Astrocyte (in vitro differentiated cells and primary cell): ENCODE measurements at regions not wholly inside any gene's neighbourhood (a gene's known extent, or its start where the extent isn't known, plus 50 kb on each side); places are given as distances from the start of the nearest gene placed in this dataset.

Experiments
- CTCF ChIP-seq: IDR thresholded peaks from 2 replicates; pipeline ENCODE4 v1.5.1; 2011; ENCODE audit warnings: low read depth, mild to moderate bottlenecking, inconsistent platforms, low read length, moderate library complexity; ENCODE audit not compliant: insufficient read depth
- EZH2 ChIP-seq: IDR thresholded peaks from 2 replicates; pipeline ENCODE4 v1.6.1; 2012; ENCODE audit warnings: mild to moderate bottlenecking, low read length, inconsistent platforms; ENCODE audit not compliant: insufficient read depth

GRCh38 chr7:93026425-93026824 is 91.4 kb downstream of the SAMD9 start:
- TF ChIP-seq EZH2, result no peak
- TF ChIP-seq CTCF, result no peak
